ENCODE measurements at regions not wholly inside any gene's neighbourhood (a gene's known extent, or its start where the extent isn't known, plus 50 kb on each side); places are given as distances from the start of the nearest gene placed in this dataset.

- Histone ChIP-seq H3K4me3 (no peak overlapping the region), H3K27me3 (no peaks in the 10 kb centered on the region), H3K4me1 (peaks cover 0 to 9% (median 7%) of the 10 kb centered on the region in 4 donors), H3K9me3 (no peaks in the 10 kb centered on the region), H3K27ac (replicated peaks in 1 of 4) (no peak overlapping the region), H3K36me3 (no peaks in the 10 kb centered on the region)
- no peak for DNase-seq (ENCODE audit: extremely low spot score)
- intact Hi-C loops (cut with DNase I): no loop called here
- 52% methylated on average over 5 of the region's 5 CpGs for WGBS
- TF ChIP-seq POLR2AphosphoS5 (IDR thresholded peaks at IDR 0.05): no peak
- TF ChIP-seq POLR2A (IDR thresholded peaks at IDR 0.05; ENCODE audit: low read depth): no peak
- TF ChIP-seq EP300 (IDR thresholded peaks at IDR 0.05): no peak
- no peak for TF ChIP-seq CTCF (IDR thresholded peaks at IDR 0.05)
These were observed 380.0 kb upstream of the MARCKS start for GRCh38 chr6:113476937-113477839.

- H3K4me1 ChIP-seq: peaks cover 0 to 9% (median 7%) of the 10 kb centered on the region in 4 donors
- no peak overlapping the region for H3K4me3 ChIP-seq
- DNase-seq (ENCODE audit: extremely low spot score): no peak
- H3K36me3 ChIP-seq: no peaks in the 10 kb centered on the region
- TF ChIP-seq CTCF (IDR thresholded peaks at IDR 0.05) (no peak), POLR2A (IDR thresholded peaks at IDR 0.05; ENCODE audit: low read depth) (no peak), POLR2AphosphoS5 (IDR thresholded peaks at IDR 0.05) (no peak), EP300 (IDR thresholded peaks at IDR 0.05) (no peak)
- H3K27me3 ChIP-seq: no peaks in the 10 kb centered on the region
- H3K9me3 ChIP-seq: no peaks in the 10 kb centered on the region
- WGBS: 98% methylated on average over 3 of the region's 3 CpGs
- no peak overlapping the region for H3K27ac ChIP-seq (replicated peaks in 1 of 4)
- intact Hi-C loops (cut with DNase I): no loop called here
These were observed 376.5 kb upstream of the MARCKS start for GRCh38 chr6:113480616-113481015.

- 92% methylated on average over 4 of the region's 4 CpGs for WGBS
- DNase-seq (ENCODE audit: extremely low spot score): no peak
- H3K9me3 ChIP-seq: no peaks in the 10 kb centered on the region
- peaks cover 0 to 9% (median 7%) of the 10 kb centered on the region in 4 donors for H3K4me1 ChIP-seq
- TF ChIP-seq CTCF (IDR thresholded peaks at IDR 0.05): no peak
- no peak for TF ChIP-seq EP300 (IDR thresholded peaks at IDR 0.05)
- TF ChIP-seq POLR2A (IDR thresholded peaks at IDR 0.05; ENCODE audit: low read depth): no peak
- TF ChIP-seq POLR2AphosphoS5 (IDR thresholded peaks at IDR 0.05): no peak
- no peak overlapping the region for H3K4me3 ChIP-seq
- H3K27ac ChIP-seq (replicated peaks in 1 of 4): no peak overlapping the region
- H3K27me3 ChIP-seq: no peaks in the 10 kb centered on the region
- no peaks in the 10 kb centered on the region for H3K36me3 ChIP-seq
- intact Hi-C loops (cut with DNase I): no loop called here
These were observed 375.7 kb upstream of the MARCKS start for GRCh38 chr6:113481458-113481857.

GRCh38 chr6:113481910-113482309 is 375.2 kb upstream of the MARCKS start:
- no peak overlapping the region for H3K27ac ChIP-seq (replicated peaks in 1 of 4)
- H3K4me3 ChIP-seq: no peak overlapping the region
- TF ChIP-seq EP300 (IDR thresholded peaks at IDR 0.05): no peak
- no peak for TF ChIP-seq CTCF (IDR thresholded peaks at IDR 0.05)
- no peak for TF ChIP-seq POLR2A (IDR thresholded peaks at IDR 0.05; ENCODE audit: low read depth)
- TF ChIP-seq POLR2AphosphoS5 (IDR thresholded peaks at IDR 0.05): no peak
- H3K27me3 ChIP-seq: no peaks in the 10 kb centered on the region
- intact Hi-C loops (cut with DNase I): no loop called here
- no peaks in the 10 kb centered on the region for H3K36me3 ChIP-seq
- no peaks in the 10 kb centered on the region for H3K9me3 ChIP-seq
- peaks cover 0 to 7% (median 6%) of the 10 kb centered on the region in 4 donors for H3K4me1 ChIP-seq
- DNase-seq (ENCODE audit: extremely low spot score): no peak
